Glutamatergic neuron (in vitro differentiated cells): ENCODE measurements at regions not wholly inside any gene's neighbourhood (a gene's known extent, or its start where the extent isn't known, plus 50 kb on each side); places are given as distances from the start of the nearest gene placed in this dataset.

Experiments used
- DNase-seq: peaks from one replicate; pipeline ENCODE4 v3.0.0; 2022
- H3K27ac Mint-ChIP-seq: one replicate; pipeline ENCODE4 v1.8.0; 2020; ENCODE audit warnings: mild to moderate bottlenecking, mixed read lengths, inconsistent platforms; ENCODE audit not compliant: unreplicated experiment
- H3K27me3 Mint-ChIP-seq: one replicate; pipeline ENCODE4 v1.8.0; 2020; ENCODE audit warnings: mild to moderate bottlenecking, moderate library complexity, mixed read lengths, inconsistent platforms; ENCODE audit not compliant: unreplicated experiment
- H3K36me3 Mint-ChIP-seq: one replicate; pipeline ENCODE4 v1.8.0; 2020; ENCODE audit warnings: mild to moderate bottlenecking, mixed read lengths, inconsistent platforms; ENCODE audit not compliant: unreplicated experiment
- H3K4me1 Mint-ChIP-seq: one replicate; pipeline ENCODE4 v1.8.0; 2020; ENCODE audit warnings: mild to moderate bottlenecking, low read depth, mixed read lengths, inconsistent platforms; ENCODE audit not compliant: unreplicated experiment
- H3K4me3 Mint-ChIP-seq: one replicate; pipeline ENCODE4 v1.8.0; 2020; ENCODE audit warnings: mild to moderate bottlenecking, mixed read lengths, inconsistent platforms; ENCODE audit not compliant: unreplicated experiment
- H3K9me3 Mint-ChIP-seq: one replicate; pipeline ENCODE4 v1.8.0; 2020; ENCODE audit warnings: mild to moderate bottlenecking, moderate library complexity, mixed read lengths, inconsistent platforms; ENCODE audit not compliant: unreplicated experiment
- CTCF ChIP-seq: fragments of 200-600 bp; sonication (generic); IDR thresholded peaks from one replicate; pipeline ENCODE4 v1.5.0; 2021; ENCODE audit not compliant: partially characterized antibody, unreplicated experiment

GRCh38 chrX:45830343-45830742 is 629.7 kb upstream of the DIPK2B start:
- Mint-ChIP-seq H3K9me3 (peaks cover 2% of the 10 kb centered on the region), H3K27ac (no peak overlapping the region), H3K4me1 (peaks cover 8% of the 10 kb centered on the region), H3K4me3 (no peak overlapping the region), H3K27me3 (peaks cover 4% of the 10 kb centered on the region), H3K36me3 (no peaks in the 10 kb centered on the region)
- DNase-seq: no peak
- TF ChIP-seq CTCF: no peak

- Mint-ChIP-seq H3K4me1 (no peaks in the 10 kb centered on the region), H3K36me3 (no peaks in the 10 kb centered on the region), H3K4me3 (no peak overlapping the region), H3K9me3 (no peaks in the 10 kb centered on the region), H3K27me3 (no peaks in the 10 kb centered on the region), H3K27ac (no peak overlapping the region)
- TF ChIP-seq CTCF: no peak
- peak; percentile 29 for DNase-seq
Measured at GRCh38 chrX:45824471-45824870, 623.8 kb upstream of the DIPK2B start.

GRCh38 chrX:45823536-45823935 is 622.9 kb upstream of the DIPK2B start:
- Mint-ChIP-seq H3K27ac (no peak overlapping the region), H3K36me3 (no peaks in the 10 kb centered on the region), H3K27me3 (no peaks in the 10 kb centered on the region), H3K4me1 (no peaks in the 10 kb centered on the region), H3K4me3 (no peak overlapping the region), H3K9me3 (no peaks in the 10 kb centered on the region)
- no peak for TF ChIP-seq CTCF
- DNase-seq: no peak

- TF ChIP-seq CTCF: no peak
- H3K4me3 Mint-ChIP-seq: no peak overlapping the region
- H3K27ac Mint-ChIP-seq: no peak overlapping the region
- no peaks in the 10 kb centered on the region for H3K4me1 Mint-ChIP-seq
- H3K9me3 Mint-ChIP-seq: no peaks in the 10 kb centered on the region
- DNase-seq: no peak
- no peaks in the 10 kb centered on the region for H3K36me3 Mint-ChIP-seq
- H3K27me3 Mint-ChIP-seq: no peaks in the 10 kb centered on the region
Measured at GRCh38 chrX:45822124-45822523, 621.4 kb upstream of the DIPK2B start.

- Mint-ChIP-seq H3K27me3 (no peaks in the 10 kb centered on the region), H3K4me3 (no peak overlapping the region), H3K27ac (no peak overlapping the region), H3K36me3 (no peaks in the 10 kb centered on the region), H3K9me3 (no peaks in the 10 kb centered on the region), H3K4me1 (no peaks in the 10 kb centered on the region)
- TF ChIP-seq CTCF: no peak
- no peak for DNase-seq
Measured at GRCh38 chrX:45818913-45819312, 618.2 kb upstream of the DIPK2B start.
